Right lobe of liver (tissue), 4 donors: ENCODE measurements at regions not wholly inside any gene's neighbourhood (a gene's known extent, or its start where the extent isn't known, plus 50 kb on each side); places are given as distances from the start of the nearest gene placed in this dataset.

Experiments
- CTCF ChIP-seq, 4 donors: fragments of 200-600 bp in 3 of 4; fragments of 450-650 bp in 1 of 4; IDR thresholded peaks; one replicate each; pipeline versions ENCODE4 v1.5.1 to v1.8.0; 2016 to 2022; ENCODE audit warnings: antibody characterized with exemption in 4 of 4, mild to moderate bottlenecking in 2 of 4
- POLR2A ChIP-seq: fragments of 450-650 bp; IDR thresholded peaks from one replicate; pipeline ENCODE4 v1.6.1; 2017; ENCODE audit warnings: antibody characterized with exemption, mild to moderate bottlenecking
- donor health status: DM: no; HTN: no; CAD: no.
- donor health status: DM: no; HTN: no; CAD: no.
- donor health status: DM: no; HTN: yes; CAD: no.

DNA sequence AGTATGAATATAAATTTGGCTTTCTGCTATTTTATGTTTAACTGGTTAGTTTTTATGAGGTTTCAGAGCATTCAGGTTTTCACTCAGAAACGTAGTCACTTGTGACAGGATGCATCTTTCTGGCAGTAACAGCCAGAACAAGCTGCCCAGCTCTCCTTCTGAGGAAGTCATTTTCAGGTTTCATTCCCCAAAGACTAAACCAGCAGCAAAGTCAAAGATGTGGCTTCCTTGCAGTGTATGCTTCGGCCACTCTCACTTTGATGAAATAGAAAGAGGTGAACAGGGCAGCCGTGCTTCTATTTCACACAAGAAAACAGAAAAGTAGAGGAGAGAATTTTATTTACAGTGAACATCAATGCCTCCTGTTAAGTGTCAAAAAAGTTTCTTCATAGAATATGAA, 469.1 kb downstream of the BTBD3 start:
- TF ChIP-seq CTCF (IDR thresholded peaks at IDR 0.05) (no peak), POLR2A (no peak)
